Kidney epithelial cell (primary cell): ENCODE measurements at regions not wholly inside any gene's neighbourhood (a gene's known extent, or its start where the extent isn't known, plus 50 kb on each side); places are given as distances from the start of the nearest gene placed in this dataset.

Experiments used
- DNase-seq: peaks from one replicate; pipeline ENCODE4 v3.0.0-alpha.2; 2010; ENCODE audit warnings: low read depth
- H3K27me3 ChIP-seq: 2 replicates; pipeline ENCODE4 v1.6.0; 2011; ENCODE audit warnings: low read length; ENCODE audit not compliant: control insufficient read depth, insufficient read depth
- H3K36me3 ChIP-seq: 2 replicates; pipeline ENCODE4 v1.5.1; 2011; ENCODE audit warnings: low read length; ENCODE audit not compliant: control insufficient read depth, insufficient read depth
- H3K4me3 ChIP-seq: 2 replicates; pipeline ENCODE4 v1.5.1; 2011; ENCODE audit warnings: low read depth, mild to moderate bottlenecking, control low read depth, low read length
- CTCF ChIP-seq: IDR thresholded peaks from 2 replicates; pipeline ENCODE4 v1.5.1; 2011; ENCODE audit warnings: mild to moderate bottlenecking, moderate library complexity, low read length, control low read depth, inconsistent platforms; ENCODE audit not compliant: insufficient read depth, poor library complexity, severe bottlenecking

- Histone ChIP-seq H3K36me3 (no peaks in the 10 kb centered on the region), H3K27me3 (no peaks in the 10 kb centered on the region), H3K4me3 (no peak overlapping the region)
- no peak for TF ChIP-seq CTCF
- no peak for DNase-seq
Measured at GRCh38 chr10:62541811-62542210, 167.6 kb downstream of the ZNF365 start.

DNA sequence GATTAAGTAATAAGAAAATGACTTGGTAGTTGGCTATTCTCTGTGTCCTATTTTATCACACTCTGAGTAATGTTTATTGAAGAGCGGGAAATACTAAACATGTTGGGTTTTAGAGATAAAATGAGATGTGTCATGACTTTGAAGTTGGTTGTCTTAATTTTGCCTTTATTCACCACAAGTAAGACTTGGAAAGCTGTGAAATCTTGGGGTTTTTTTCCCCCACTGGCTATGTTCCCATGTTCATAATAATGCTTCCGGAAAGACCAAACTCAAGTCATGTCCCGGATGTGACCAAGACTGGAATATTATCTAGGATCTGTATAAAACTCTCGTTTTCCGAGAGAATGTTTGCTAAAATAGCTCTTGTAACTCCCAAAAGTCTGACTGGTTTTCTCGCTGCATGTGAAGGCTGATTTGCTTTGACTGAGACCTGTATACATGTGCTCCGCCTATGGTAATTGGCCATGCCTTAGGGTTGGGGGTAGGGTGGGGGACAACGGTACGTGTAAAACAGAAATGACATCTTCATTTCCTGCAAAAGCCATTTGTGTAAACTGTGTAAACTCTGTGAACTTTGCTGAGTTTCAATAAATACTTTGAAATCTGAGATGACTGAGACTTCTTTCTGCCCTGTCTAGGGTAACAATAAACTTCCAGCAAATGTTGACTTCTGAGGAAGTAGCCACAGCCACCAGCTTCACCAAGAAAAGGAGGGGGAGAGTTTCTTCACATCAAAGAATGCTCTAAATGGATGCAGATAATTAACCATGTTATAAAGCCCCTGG is 169.6 kb downstream of the ZNF365 start:
- Histone ChIP-seq H3K27me3 (no peaks in the 10 kb centered on the region), H3K4me3 (no peak overlapping the region), H3K36me3 (no peaks in the 10 kb centered on the region)
- DNase-seq: no peak
- no peak for TF ChIP-seq CTCF

GRCh38 chr10:62545160-62546066 is 171.2 kb downstream of the ZNF365 start:
- no peak for TF ChIP-seq CTCF
- no peak for DNase-seq
- no peaks in the 10 kb centered on the region for H3K27me3 ChIP-seq

DNA sequence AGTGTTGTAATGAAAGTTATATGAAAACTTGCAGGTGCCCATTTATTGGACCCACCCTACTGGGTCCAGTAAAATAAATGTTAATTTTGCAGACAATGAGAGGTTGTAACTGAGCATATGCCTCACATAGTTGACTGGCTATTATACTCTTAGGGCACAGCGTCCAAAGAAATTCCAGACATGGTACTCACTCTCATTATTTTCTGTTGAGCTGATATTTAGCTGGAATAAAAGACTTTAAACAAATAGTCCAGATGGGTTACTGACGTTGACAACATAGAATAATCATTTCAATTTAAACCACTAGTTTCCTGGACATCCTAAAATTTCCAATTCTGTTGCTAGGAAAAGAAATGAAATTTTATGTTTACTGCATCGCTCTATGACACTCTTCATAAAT is 174.5 kb downstream of the ZNF365 start:
- Histone ChIP-seq H3K36me3 (no peaks in the 10 kb centered on the region), H3K4me3 (no peak overlapping the region), H3K27me3 (no peaks in the 10 kb centered on the region)
- no peak for DNase-seq
- no peak for TF ChIP-seq CTCF

More at GRCh38 chr10:62545160-62546066, 171.2 kb downstream of the ZNF365 start:
- Histone ChIP-seq H3K36me3 (no peaks in the 10 kb centered on the region), H3K4me3 (no peak overlapping the region)

DNA sequence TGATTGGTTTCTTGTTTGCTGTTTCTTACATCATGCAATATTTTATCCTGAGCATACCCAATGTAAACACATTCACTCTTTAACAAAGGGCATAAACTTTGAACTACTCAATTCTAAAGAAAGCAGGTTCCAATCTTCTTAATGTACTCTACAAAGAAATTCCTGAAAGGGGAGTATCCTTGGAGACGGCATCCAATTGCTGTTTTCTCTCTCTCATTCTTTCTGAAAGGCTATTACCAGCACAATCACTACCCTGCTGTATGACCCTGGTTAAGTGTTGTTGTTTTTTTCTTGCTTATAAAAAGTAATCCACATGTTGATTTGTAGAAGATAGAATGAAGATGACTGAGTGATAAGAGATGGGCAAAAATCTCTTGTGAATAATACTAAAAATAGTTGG is 176.0 kb downstream of the ZNF365 start:
- H3K27me3 ChIP-seq: no peaks in the 10 kb centered on the region
- no peak for DNase-seq

More for the DNA sequence above, 176.0 kb downstream of the ZNF365 start:
- Histone ChIP-seq H3K4me3 (no peak overlapping the region), H3K36me3 (no peaks in the 10 kb centered on the region)
- TF ChIP-seq CTCF: no peak
